Right renal cortex interstitium (tissue), 3 donors: ENCODE measurements at regions not wholly inside any gene's neighbourhood (a gene's known extent, or its start where the extent isn't known, plus 50 kb on each side); places are given as distances from the start of the nearest gene placed in this dataset.
A peak's percentile ranks its signal among the peaks of the same experiment; 100 is the strongest.

ENCODE experiments used
- DNase-seq, 3 donors: peaks; one replicate each; pipeline ENCODE4 v3.0.0-alpha.2; 2013; ENCODE audit warnings: low read depth in 3 of 3, low spot score in 2 of 3

DNA sequence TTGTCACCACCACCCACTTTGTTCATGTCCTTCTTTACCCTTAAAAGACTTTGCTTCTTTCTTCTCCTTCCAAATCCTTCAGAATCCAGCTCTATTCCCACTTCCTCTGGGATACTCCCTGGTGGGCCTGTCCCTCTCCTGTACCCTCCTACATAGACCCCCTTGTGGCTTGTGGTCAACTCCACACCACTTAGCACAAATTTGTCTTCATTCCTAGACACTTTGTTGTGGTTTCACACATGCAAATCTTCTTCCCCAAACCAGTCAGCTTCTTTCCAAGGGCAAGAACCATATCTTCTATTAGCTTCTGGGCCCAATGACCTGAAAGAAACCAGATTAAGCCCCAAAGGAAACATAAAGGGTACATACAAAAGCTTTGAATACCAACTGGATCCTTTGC, 342.4 kb downstream of the TNS1 start:
- no peak for DNase-seq

DNA sequence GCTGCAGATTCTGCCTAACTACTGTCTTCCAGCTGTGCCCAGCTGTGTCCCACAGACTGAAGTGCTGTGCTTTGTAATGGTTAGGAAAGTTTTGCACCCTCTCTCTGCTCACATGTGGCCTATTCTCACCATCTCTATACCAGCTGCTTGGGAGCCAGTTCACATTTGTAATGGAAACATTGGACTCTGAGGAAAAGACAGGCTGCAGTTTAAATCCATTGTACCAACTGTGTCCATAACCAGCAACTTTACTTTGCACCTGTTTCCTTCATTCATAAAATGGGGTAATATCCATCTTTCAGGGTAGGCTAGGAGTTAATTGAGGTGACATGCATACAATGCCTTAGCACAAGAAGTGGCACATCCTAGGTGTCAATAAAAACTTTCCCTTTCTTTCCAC, 344.0 kb downstream of the TNS1 start:
- DNase-seq, result no peak

DNA sequence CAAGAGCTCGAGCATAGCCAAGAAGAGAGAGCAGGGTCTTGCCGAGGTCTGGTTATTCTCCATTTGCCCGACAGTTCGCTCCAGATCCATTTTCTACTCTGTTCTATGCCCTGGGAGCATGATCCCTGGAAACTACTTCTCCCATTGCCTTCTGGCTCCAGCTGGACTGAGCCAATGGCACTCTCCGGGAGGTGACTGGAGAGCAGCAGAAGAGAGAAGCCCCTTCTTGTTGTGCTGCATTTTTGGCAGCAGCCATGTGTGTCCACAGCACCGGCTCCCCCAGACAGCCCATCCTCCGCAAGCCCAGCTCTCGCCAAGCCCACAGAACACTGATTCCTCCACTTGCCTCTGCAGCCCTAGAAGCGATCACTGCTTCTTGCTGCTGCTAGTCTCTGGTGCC, 345.5 kb downstream of the TNS1 start:
- DNase-seq, result no peak

DNA sequence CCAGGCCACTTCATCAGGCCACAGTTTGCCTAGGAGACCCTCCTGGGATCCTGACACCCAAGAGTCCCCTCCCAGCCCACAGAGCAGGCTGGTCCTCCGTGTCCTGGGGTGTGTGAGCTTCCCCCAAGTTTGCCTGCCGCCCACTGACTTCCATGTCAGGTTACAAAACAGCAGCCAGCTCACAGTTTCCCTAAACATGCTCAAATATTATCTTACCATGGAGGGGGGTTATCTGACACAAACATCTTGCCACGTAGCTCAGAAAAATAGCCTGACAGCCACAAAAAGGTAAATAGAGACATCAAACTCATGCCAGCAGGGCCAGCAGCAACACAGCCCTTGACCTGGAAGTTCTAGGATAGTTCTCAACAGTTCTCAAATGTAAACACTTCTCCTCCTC, 346.5 kb downstream of the TNS1 start:
- no peak for DNase-seq

DNA sequence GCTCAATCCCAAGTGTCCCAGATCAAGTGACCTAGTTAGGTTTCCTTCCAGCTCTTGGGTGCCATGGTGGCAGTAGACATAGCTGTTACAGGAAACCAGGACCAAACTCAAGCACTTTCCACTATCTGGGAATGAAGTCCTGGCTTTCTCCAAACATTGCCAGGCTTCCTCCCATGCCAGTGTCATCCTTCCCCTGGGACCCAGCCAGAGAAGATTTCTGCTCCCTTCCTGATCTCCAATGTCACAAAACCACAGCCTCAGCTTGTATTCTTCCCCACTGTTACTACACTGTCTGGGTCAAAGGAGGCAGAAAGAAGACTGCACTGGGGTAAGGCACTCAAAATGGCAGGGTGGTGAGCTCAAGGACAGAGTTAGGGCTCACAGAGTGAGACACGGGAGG, 347.1 kb downstream of the TNS1 start:
- DNase-seq, result no peak

DNA sequence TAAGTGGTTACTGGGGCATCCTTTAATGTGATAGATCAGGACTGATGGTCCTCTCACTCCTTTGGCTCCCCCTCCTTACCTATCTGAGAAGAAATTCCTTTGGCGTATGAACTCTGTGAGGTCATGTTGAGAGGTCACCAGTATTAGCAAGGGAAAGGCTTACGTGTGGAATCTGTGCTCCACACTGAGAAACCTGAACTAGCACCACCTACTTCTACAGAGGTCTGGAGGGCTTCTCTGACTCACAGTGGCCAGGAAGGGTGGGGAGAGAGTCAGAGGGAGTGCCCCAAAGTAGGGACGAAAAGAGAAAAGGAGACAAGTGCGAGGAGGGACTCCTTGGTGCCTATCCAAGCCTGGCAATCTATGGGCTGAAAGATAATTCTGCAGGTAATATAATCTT, 348.6 kb downstream of the TNS1 start:
- no peak for DNase-seq

DNA sequence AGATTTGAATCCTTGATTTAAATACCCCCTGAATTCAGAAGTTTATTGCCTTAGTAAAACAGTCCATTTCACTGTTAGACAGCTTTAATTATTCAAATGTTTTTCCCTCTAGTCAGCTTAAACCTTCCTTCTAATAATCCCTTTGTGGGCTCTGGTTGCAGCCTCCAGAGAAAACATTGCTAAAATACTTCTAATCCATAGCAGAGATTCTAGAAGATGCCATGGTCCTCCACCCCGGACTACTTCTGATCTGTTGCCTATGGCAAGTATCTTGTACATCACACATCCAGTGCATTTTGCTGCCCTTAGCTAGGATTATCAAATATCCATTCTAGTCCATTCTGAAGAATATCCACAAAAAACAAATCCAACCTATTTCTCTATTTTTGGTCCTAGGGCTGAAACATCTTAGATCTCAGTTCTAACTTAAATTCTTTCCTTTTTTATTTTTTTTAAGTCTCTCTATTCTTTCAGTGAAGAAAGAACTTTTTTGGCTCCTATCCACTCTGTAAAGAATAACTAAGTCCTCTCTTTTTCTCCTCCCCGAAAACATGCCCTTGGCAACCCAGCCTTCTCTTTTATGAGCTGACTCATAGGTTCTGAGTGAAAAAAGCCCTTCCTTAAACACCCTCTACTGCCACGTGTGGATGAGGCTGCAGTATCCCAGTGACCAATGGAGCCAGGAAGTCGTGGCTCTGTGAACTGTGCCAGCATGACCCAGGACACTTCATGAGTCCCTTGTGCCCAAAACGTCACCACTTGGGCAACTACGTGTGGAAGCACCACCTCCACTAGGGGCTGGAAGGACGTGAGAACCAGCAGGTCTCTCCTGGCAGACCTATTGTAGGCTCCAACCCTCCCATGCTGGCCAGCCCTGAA, 349.8 kb downstream of the TNS1 start:
- DNase-seq, result no peak

DNA sequence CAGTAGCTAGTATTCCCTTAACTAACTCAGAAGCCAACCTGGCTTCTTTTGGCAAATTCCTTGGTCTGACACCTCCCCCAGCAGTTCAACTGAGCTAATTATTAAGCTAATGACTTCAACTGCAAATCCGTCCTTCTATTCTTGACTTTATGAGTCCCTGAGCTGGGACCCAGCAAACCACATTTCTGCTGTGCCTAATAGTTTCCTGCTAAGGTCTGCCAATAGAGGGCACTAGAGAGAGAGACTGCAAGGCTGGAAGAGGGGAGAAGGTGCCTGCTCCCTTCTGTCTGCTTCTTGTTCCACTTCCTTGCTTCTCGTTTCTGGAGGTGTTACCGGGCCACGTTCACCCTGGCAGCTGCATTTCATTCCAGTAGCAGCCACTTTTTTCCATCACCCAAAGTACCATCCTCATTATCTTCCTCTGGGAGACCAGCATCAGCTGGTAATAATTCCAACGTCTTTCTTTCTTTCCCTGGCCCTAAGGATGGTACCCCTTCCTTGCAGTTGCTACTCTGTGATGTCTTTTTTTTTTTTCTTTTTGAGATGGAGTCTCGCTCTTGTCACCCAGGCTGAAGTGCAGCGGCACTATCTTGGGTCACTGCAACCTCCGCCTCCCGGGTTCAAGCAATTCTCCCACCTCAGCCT, 352.0 kb downstream of the TNS1 start:
- peak; percentile 62 to 76 (median 74) for DNase-seq

DNA sequence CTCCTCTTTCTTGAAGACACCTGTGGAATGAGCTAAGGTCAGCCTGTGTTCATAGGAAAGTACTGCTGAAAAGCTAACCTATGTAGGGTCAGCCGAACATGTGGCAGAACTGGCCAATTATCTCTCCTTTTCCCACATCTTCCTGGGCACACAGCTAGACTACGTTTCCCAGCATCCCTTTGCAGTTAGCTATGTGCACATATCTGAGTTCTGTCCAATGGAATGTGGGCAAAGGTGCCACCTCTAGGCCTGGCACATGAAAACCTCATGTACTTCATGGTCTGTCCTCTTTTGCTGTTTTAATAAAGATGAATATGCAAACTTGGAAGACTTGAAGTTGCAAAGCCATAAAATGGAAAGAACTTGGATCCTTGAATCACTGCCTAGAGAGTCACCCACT, 352.6 kb downstream of the TNS1 start:
- DNase-seq, result no peak

DNA sequence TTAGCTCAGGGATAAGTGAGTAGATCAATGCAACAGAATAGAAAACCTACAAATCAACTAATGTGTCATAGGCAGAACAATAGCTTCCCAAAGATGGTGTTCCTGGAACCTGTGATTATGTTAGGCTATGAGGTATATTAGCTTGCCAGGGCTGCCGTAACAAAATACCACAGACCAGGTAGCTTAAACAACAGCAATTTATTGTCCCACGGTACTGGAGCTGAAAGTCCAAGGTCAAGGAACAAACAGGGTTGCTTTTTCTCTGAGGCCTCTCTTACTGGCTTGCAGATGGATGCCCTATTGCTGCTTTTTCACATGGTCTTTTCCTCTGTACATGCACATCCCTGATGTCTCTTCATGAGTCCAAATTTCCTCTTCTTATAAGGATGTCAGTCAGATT, 354.9 kb downstream of the TNS1 start:
- no peak for DNase-seq

DNA sequence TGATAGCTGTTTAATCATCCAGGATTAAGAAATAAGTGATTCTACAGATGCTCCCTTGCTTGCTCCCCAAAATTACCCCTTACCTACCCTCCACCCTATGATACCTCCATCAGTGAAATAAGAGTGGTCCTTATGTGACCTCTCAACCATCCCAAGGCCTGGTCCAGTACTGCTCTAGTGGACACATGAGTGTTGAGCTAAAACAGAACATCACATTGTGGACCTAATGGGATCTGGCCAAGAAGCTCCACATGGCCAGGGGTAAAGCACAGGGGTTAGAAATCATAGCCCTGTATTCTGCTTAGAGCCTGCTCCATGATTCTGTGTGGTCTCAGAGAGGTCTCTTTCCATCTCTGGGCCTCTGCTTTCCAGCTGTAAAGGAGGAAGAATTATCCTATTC, 355.6 kb downstream of the TNS1 start:
- DNase-seq, result no peak

DNA sequence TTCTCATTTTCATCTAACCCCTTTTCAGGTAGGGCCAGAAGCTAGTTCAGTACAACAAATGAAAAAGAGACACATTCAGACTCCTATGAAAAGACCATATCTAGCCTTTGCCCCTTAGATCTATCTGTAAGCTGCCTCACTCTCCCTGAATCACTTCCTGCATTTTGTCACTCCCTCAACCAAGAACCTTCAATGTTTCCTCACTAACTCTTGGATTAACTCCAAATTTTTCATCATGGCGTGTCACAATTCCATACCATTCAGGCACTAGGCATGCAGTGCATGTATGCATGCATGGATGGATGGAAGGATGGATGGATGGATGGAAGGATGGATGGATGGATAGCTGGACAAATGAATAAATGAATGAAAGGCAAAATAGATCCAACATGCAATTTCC, 356.9 kb downstream of the TNS1 start:
- DNase-seq, result no peak

DNA sequence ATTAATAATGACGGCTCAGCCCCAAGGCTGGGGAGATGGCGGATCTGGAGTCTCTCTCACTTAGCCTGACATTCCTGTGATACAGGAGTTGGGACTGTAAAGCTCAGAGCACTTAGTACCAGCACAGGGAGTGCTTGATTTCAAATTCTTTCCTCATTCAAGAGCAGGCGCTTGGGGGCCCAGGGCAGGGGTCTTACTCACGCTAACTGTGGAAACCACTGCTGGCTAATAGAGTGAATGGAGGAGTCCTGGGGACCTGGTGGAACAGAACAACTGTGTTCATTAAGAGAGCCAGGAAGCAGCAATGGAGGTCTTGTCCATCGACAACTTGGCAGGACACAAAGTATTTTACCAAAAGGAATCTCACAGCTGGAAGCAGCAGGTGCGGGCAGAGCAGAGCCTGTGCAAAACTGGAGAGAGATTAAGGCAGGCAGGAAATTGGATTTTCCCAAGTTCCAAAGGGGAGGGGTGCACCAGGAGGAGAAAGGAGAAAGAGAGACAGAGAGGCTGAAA, 358.9 kb downstream of the TNS1 start:
- no peak for DNase-seq

DNA sequence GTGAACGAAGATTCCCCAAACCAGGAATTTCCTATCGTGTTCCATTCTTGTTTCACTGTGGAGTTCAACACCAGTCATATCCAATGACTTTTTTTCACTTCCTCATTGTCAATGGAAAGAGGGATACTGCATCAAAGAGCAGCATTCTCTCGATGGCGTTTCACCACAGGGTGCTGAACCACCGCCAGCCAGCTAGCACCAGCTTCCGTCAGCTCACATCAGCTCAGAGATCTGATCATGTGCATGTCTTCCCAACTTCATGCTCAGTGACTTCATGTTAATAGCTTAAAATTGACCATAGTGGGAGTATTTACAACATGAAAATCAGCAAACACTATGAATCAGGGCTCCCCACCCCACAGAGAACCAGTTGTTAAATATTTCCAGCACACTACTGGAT, 359.9 kb downstream of the TNS1 start:
- DNase-seq, result no peak

DNA sequence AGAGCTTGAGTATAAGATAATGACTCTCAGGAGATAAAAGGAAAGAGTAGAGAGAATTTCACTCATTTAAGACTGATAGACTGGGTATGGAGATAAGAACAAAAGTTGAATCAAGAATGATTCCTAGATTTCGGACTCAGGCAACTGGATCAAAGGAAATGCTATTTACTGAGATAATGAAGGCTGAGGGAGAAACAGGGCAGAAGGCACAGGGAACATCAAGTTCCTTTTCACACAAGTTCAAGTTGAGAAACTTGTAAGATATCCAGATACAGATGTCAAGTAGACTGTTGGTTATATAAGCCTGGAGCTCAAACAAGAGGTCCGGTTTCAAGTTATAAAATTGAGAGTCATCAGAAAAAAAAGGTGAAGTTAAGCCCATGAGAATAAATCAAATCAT, 360.8 kb downstream of the TNS1 start:
- no peak for DNase-seq

DNA sequence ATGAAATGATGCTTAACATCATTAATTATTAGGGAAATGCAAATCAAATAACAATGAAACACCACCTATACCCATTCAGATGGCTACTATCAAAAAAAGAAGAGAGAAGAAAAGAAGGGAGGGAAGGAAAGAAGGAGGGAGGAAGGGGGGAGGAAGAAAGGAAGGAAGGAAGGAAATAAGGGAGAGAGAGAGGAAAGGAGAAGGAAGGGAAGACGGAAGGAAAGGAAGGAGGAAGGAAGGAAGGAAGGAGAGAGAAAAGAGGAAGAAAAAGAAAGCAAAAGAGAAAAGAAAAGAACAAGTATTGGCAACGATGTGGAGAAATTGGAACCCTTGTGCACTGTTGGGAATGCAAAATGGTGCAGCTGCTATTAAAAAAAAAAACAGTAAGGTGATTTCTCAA, 363.3 kb downstream of the TNS1 start:
- DNase-seq, result no peak

DNA sequence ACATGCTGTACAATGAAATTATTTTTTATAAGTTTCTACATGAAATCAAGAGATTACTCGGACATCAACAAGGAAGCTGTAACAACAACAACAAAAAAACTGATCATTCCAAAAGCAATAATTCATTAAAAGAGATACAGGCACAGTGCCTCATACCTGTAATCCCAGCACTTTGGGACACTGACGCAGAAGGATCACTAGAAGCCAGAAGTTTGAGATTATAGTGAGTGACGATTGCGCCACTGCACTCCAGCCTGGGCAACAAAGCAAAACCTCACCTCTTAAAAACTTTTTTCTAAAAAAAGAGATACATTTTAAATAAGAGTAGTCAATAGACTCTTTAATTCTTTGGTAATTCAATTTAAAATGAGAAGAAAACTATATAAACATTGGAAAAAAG, 364.3 kb downstream of the TNS1 start:
- no peak for DNase-seq

DNA sequence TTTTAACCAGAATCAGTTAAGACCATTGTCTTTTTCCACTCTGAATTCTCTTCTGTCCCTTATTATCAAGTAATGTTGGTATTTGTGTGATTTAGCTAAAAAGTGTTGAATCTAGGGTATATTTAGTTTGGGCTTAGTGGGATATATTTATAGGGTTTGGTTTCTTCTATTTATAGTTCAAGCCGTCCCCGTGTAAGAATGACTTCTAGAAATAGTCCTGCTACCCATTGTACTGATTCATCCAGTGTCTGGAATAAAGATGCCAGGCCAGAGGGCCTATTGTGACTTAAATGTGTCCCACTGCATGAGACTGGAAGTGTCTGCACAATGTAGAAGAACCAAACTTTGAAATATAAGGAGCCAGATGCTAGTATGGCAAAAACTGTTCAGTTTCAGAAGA, 364.8 kb downstream of the TNS1 start:
- DNase-seq, result no peak

DNA sequence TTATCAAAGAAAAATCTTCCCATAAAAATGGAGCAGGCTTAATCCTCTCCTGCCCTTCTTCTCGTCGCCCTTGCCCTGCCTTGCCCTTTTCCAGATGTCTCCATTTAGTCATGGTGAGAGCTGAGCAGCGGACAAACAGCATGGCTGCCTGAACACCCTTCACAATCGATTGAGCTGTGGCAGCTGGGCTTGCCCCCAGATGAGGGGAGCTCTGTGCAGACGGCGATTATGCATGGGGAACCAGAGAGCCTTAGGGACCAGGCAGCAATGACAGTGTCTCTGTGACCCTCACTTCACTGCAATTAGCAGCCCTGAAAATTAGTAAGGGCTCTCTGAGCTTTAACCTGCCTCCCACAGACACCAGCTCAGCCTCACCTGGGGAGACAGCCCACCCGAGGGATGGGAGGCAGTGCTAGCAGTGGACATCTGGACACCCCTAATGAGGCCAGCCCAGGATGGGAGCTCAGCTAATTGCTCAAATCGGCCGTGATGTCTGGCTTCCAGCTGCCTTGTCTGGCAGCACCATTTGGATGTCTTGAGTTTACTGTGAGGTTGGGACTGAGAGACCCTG, 365.7 kb downstream of the TNS1 start:
- DNase-seq, result no peak

DNA sequence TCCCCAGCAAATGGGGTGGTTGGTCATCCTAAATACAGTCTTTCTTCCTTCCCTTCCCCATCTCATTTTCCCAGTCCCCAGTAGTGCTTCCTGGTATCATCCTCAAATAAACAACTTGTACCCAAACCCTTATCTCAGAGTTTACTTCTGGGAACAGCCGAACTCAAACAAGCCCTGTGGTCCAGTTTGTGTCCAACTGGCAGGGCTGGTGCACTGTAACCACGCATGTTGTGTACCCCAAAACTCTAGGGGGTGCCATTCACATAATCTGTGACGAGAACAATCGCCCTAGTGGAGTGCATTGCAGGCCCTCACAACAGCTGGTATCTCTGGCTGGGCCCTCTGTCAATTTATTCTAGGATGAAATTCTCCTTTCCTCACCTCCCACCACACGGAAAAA, 366.2 kb downstream of the TNS1 start:
- no peak for DNase-seq

DNA sequence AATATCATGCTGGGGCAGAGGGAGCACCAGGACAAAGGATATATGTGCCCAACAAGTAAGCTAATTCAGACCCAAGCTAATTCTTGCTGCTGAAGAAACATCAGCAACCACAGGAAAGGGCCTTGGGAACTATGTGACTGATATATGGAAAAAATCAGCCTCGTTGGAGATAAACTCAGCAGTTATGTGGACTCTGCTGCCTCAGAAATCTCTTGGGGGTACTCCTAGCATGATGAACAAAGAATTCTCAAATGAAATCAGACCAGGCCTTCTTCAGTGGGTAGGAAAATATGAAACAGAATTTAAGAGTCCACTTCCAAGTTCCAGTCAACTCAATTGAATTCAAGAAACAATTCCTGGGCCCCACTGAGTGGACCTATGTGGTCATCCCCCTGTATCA, 367.9 kb downstream of the TNS1 start:
- no peak for DNase-seq

DNA sequence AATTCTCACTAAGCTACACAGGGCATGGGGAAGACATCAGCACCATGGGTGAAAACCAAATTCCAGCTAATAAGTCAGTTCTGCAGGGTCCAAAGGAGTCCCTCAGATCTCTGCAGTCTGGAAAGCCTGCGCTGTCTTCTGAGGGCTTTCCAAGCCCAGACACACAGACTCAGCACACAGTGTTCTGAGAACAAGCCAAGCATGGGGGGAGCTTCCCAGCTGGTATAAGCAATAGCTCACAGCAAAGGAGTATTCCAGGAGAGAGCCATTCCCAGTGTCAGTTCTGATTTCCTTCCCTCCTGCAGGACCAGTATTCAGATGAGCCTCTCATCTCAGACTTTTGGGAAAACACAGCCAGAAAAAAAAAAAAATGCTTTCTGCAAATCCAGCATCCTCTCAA, 370.8 kb downstream of the TNS1 start:
- no peak for DNase-seq
